Loucy (cell line): ENCODE measurements at regions not wholly inside any gene's neighbourhood (a gene's known extent, or its start where the extent isn't known, plus 50 kb on each side); places are given as distances from the start of the nearest gene placed in this dataset.

Experiments
- EZH2phosphoT487 ChIP-seq: fragments of 200-600 bp; IDR thresholded peaks from 2 replicates; pipeline ENCODE4 v1.6.1; 2018; ENCODE audit warnings: antibody characterized with exemption, mild to moderate bottlenecking, moderate library complexity, borderline replicate concordance
- TF ChIP-seq, protein P1 (sequence below): fragments of 200-600 bp; sonication (generic); conservative IDR thresholded peaks from 2 replicates; pipeline ENCODE4 v1.5.1; 2014; ENCODE audit warnings: mild to moderate bottlenecking, antibody characterized with exemption, low read length

DNA sequence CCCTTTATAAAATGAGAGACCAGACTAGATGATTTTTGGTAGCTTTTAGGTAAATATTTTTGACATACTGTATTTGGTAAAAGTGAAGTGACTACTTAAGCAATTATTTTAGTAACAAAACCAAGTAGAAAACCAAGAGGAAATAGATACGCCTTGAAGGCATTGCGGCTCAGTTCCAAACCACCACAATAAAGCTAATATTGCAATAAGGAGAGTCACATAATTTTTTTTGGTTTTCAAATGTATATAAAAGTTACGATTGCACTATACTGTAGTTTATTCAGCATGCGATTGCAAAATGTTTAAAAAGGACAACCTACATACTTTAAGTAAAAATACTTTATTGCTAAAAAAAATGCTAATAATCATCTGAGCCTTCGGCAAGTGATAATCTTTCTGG is 581.7 kb upstream of the POT1 start:
- TF ChIP-seq, protein P1, sequence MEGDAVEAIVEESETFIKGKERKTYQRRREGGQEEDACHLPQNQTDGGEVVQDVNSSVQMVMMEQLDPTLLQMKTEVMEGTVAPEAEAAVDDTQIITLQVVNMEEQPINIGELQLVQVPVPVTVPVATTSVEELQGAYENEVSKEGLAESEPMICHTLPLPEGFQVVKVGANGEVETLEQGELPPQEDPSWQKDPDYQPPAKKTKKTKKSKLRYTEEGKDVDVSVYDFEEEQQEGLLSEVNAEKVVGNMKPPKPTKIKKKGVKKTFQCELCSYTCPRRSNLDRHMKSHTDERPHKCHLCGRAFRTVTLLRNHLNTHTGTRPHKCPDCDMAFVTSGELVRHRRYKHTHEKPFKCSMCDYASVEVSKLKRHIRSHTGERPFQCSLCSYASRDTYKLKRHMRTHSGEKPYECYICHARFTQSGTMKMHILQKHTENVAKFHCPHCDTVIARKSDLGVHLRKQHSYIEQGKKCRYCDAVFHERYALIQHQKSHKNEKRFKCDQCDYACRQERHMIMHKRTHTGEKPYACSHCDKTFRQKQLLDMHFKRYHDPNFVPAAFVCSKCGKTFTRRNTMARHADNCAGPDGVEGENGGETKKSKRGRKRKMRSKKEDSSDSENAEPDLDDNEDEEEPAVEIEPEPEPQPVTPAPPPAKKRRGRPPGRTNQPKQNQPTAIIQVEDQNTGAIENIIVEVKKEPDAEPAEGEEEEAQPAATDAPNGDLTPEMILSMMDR = no peak
- TF ChIP-seq EZH2phosphoT487 = no peak
